ENCODE measurements at regions not wholly inside any gene's neighbourhood (a gene's known extent, or its start where the extent isn't known, plus 50 kb on each side); places are given as distances from the start of the nearest gene placed in this dataset.
A peak's percentile ranks its signal among the peaks of the same experiment; 100 is the strongest.

GRCh38 chr7:55280031-55280454, 85.1 kb upstream of the LANCL2 start:
- TF ChIP-seq ZFX (IDR thresholded peaks at IDR 0.05), result no peak
- TF ChIP-seq CTCF (conservative IDR thresholded peaks at IDR 0.05), result peak; percentile 78
- no peak overlapping the region for H3K27ac ChIP-seq

GRCh38 chr7:55285665-55286064, 79.5 kb upstream of the LANCL2 start:
- H3K27ac ChIP-seq, result no peak overlapping the region
- TF ChIP-seq CTCF (conservative IDR thresholded peaks at IDR 0.05) (no peak), ZFX (IDR thresholded peaks at IDR 0.05) (no peak)

- H3K27ac ChIP-seq, result no peak overlapping the region
- TF ChIP-seq CTCF (conservative IDR thresholded peaks at IDR 0.05) (no peak), ZFX (IDR thresholded peaks at IDR 0.05) (no peak)
Observed at GRCh38 chr7:55286666-55287065, 78.5 kb upstream of the LANCL2 start.

- TF ChIP-seq ZFX (IDR thresholded peaks at IDR 0.05) (no peak), CTCF (conservative IDR thresholded peaks at IDR 0.05) (no peak)
- no peak overlapping the region for H3K27ac ChIP-seq
Observed at GRCh38 chr7:55288070-55288824, 76.9 kb upstream of the LANCL2 start.

GRCh38 chr7:55296070-55296469, 69.1 kb upstream of the LANCL2 start:
- no peak overlapping the region for H3K27ac ChIP-seq
- TF ChIP-seq CTCF (conservative IDR thresholded peaks at IDR 0.05), result no peak
- TF ChIP-seq ZFX (IDR thresholded peaks at IDR 0.05), result no peak

- no peak overlapping the region for H3K27ac ChIP-seq
- TF ChIP-seq ZFX (IDR thresholded peaks at IDR 0.05) (no peak), CTCF (conservative IDR thresholded peaks at IDR 0.05) (no peak)
Observed at GRCh38 chr7:55299273-55299967, 65.7 kb upstream of the LANCL2 start.

- TF ChIP-seq ZFX (IDR thresholded peaks at IDR 0.05) (no peak), CTCF (conservative IDR thresholded peaks at IDR 0.05) (no peak)
- H3K27ac ChIP-seq, result no peak overlapping the region
Observed at GRCh38 chr7:55303220-55303619, 61.9 kb upstream of the LANCL2 start.
